Omental fat pad (tissue), 3 donors: ENCODE measurements at regions not wholly inside any gene's neighbourhood (a gene's known extent, or its start where the extent isn't known, plus 50 kb on each side); places are given as distances from the start of the nearest gene placed in this dataset.

Experiments used
- ATAC-seq: fragments of 150-250 bp; one replicate; pipeline ENCODE4 v1.9.1; 2016; ENCODE audit warnings: mild to moderate bottlenecking, moderate library complexity; ENCODE audit not compliant: low FRiP score
- DNase-seq: peaks from one replicate; pipeline ENCODE4 v3.0.0-alpha.2; 2019; ENCODE audit warnings: low spot score
- CTCF ChIP-seq, 3 donors: fragments of 450-650 bp; IDR thresholded peaks; one replicate each; pipeline ENCODE4 v1.5.1; 2016 to 2017; ENCODE audit warnings: antibody characterized with exemption in 3 of 3, mild to moderate bottlenecking in 3 of 3, moderate library complexity in 2 of 3

GRCh38 chr7:142332421-142332820 lies 74.6 kb upstream of the PRSS58 start:
- no peak for TF ChIP-seq CTCF (IDR thresholded peaks at IDR 0.05)
- ATAC-seq (no peak), DNase-seq (no peak)

- no peak for TF ChIP-seq CTCF (IDR thresholded peaks at IDR 0.05)
- DNase-seq (no peak), ATAC-seq (no peak)
These were observed 74.1 kb upstream of the PRSS58 start for GRCh38 chr7:142331941-142332340.

GRCh38 chr7:142329062-142329790 lies 71.4 kb upstream of the PRSS58 start:
- ATAC-seq (no peak), DNase-seq (no peak)
- no peak for TF ChIP-seq CTCF (IDR thresholded peaks at IDR 0.05)

- no peak for TF ChIP-seq CTCF (IDR thresholded peaks at IDR 0.05)
- ATAC-seq (no peak), DNase-seq (no peak)
These were observed 70.7 kb upstream of the PRSS58 start for GRCh38 chr7:142328551-142328950.

- DNase-seq (no peak), ATAC-seq (no peak)
- TF ChIP-seq CTCF (IDR thresholded peaks at IDR 0.05), result no peak
These were observed 70.0 kb upstream of the PRSS58 start for GRCh38 chr7:142327628-142328405.

- TF ChIP-seq CTCF (IDR thresholded peaks at IDR 0.05), result no peak
- DNase-seq (no peak), ATAC-seq (no peak)
These were observed 65.8 kb upstream of the PRSS58 start for GRCh38 chr7:142323706-142324105.

- ATAC-seq (no peak), DNase-seq (no peak)
- TF ChIP-seq CTCF (IDR thresholded peaks at IDR 0.05), result no peak
These were observed 63.5 kb upstream of the PRSS58 start for GRCh38 chr7:142321391-142321790.
